ENCODE measurements at regions not wholly inside any gene's neighbourhood (a gene's known extent, or its start where the extent isn't known, plus 50 kb on each side); places are given as distances from the start of the nearest gene placed in this dataset.

DNA sequence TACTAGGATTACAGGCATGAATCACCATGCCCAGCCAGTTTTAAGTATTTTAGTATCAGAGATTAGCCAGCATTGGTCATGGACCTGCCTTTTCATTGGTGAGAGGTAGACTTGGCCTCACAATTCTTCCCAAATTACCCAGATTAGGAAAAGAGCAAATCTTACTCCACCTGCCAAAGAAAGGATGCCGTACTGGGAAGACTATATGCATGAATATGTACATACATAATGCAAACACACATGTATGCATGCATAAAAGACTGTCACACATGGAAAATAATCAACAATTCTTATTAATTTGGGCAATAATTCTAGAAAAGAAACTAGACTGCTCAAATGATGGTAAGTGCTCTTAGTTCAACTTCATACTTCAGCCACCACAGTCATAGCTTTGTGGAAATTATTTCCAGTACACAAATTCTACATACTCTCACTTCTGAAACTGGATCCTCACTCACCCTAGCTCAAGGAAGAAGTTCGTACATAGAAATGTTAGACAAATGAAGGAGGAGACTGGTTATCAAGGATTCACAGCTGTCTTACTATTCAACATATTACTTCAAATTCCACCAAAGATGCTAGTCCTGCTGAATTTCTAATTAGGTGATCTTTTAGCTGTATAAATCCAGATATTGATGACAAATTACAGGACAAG is 73.7 kb downstream of the MINAR2 start:
- DNase-seq (ENCODE audit: low read depth in 4 of 4, low spot score in 2 of 4): no peak

DNA sequence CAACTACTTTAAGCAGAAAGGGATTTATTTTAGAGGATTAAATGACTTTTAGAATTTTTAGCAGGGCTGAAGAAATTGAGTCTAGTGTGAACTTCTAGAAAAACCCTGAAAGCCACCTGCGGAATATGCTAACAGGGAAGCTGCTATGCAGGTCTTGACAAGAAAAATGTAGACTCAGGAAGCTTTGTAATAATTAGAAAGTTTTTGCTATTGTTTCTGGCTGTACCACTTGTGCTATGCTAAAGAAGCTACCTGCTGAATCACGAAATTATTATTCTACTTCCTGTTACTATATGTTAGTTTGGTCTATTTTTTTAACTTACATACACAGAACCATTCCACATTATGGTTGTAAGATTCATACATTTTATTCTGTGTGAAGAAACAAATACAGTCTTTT is 74.0 kb upstream of the CHSY3 start:
- no peak for DNase-seq (ENCODE audit: low read depth in 4 of 4, low spot score in 2 of 4)

GRCh38 chr5:129836321-129836720 is 67.9 kb upstream of the CHSY3 start:
- no peak for DNase-seq (ENCODE audit: low read depth in 4 of 4, low spot score in 2 of 4)

GRCh38 chr5:129844764-129845163 is 59.5 kb upstream of the CHSY3 start:
- no peak for DNase-seq (ENCODE audit: low read depth in 4 of 4, low spot score in 2 of 4)

GRCh38 chr5:129852747-129853352 is 51.4 kb upstream of the CHSY3 start:
- peak; percentile 19 to 61 (median 38) for DNase-seq (ENCODE audit: low read depth in 4 of 4, low spot score in 2 of 4)

- no peak for DNase-seq (ENCODE audit: low read depth in 4 of 4, low spot score in 2 of 4)
Observed at GRCh38 chr5:129853588-129853987, 50.7 kb upstream of the CHSY3 start.

Data from left renal cortex interstitium (tissue), 4 donors.